ENCODE measurements at regions not wholly inside any gene's neighbourhood (a gene's known extent, or its start where the extent isn't known, plus 50 kb on each side); places are given as distances from the start of the nearest gene placed in this dataset.

- DNase-seq (ENCODE audit: low read depth): no peak
Measured at GRCh38 chr13:34886987-34887386, 55.1 kb upstream of the NBEA start.

Data from fibroblast of the conjunctiva (primary cell).